HG03575 (cell line): ENCODE measurements at regions not wholly inside any gene's neighbourhood (a gene's known extent, or its start where the extent isn't known, plus 50 kb on each side); places are given as distances from the start of the nearest gene placed in this dataset.

Source experiments
- ATAC-seq: cut with Tn5 transposase; IDR thresholded peaks from one replicate; pipeline ENCODE4 v1.9.1; 2021; ENCODE audit not compliant: unreplicated experiment, insufficient number of reproducible peaks, low FRiP score; ENCODE audit errors: extremely low read depth

- no peak for ATAC-seq
These were observed 153.8 kb upstream of the SERP2 start for GRCh38 chr13:44219577-44220548.

DNA sequence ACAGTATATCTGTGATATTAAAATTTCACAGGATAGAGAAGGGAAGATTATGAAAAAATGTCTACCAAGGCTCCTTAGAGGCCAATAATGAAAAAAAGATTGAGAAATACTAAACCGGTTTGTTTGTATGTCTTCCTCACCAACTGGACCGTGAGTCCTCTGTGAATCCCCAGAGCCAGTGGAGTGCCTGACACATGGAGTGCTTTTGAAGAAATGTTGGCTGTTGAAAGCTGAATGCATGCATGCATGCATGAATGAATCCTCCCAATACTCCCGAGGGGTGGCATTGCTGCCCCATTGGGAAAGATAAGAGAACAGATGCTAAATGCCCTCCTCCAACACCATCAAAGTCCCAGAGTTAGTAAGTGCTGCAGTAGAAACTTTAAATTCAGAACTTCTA, 152.7 kb upstream of the SERP2 start:
- ATAC-seq = no peak

- no peak for ATAC-seq
These were observed 152.0 kb upstream of the SERP2 start for GRCh38 chr13:44221657-44222056.

- ATAC-seq = no peak
These were observed 149.7 kb upstream of the SERP2 start for GRCh38 chr13:44223770-44224444.

- no peak for ATAC-seq
These were observed 149.0 kb upstream of the SERP2 start for GRCh38 chr13:44224450-44225149.

GRCh38 chr13:44229371-44230030, 144.1 kb upstream of the SERP2 start:
- no peak for ATAC-seq

- ATAC-seq = no peak
These were observed 143.6 kb upstream of the SERP2 start for GRCh38 chr13:44230071-44230470.

DNA sequence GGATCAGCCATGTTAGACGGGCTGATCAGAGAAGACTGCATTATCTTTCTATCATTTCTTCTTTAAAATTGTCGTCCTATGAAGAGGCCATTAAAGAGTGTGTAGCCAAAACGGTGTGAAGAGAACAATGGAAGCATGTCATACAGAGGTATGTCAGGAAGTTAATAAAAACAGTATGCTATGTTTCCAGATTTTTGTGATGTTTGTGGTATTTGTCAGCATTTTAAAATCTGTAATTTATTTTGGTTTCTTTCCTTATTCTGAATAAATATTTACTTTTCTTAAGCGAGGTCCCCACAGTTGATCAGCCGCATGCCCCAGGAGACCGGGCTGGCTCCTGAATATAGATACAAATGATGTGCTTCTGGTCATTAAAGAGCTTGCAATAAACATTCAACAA, 142.9 kb upstream of the SERP2 start:
- no peak for ATAC-seq

DNA sequence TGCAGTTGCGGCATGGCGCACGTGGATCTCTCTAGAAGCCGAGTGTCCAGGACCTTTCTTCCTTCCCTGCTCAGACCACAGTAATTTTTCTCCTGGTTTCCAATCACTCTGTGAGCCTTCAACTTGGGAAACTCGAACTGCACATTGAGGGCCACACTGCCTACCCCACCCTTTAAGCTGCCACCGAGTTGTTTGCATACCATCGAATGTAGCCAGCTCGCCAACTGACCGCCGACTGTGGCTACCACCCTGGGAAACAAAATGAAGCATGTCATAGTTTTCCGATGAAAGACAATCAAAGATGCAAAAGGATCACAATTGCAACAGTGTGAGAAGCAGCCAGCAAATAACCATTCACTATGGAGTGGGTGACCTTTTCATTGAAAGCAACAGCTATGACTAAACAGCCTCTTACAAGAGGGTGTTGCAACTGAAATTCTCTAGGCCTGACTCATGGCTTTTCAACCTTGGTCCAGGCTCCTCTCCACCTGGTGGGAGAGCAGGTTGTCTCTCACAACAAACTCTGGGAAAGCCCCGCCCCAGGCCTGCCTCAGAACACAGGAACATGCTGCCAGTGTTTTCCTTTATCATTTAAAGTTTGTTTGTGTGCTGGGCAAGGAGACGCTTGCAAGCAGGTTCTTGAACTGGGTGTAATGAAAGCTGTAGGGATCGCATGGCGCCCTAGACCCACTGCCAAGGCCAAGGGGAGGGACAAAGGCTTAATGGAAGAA, 141.7 kb upstream of the SERP2 start:
- no peak for ATAC-seq

- no peak for ATAC-seq
These were observed 140.8 kb upstream of the SERP2 start for GRCh38 chr13:44232774-44233173.

GRCh38 chr13:44234566-44234965, 139.1 kb upstream of the SERP2 start:
- ATAC-seq = no peak

DNA sequence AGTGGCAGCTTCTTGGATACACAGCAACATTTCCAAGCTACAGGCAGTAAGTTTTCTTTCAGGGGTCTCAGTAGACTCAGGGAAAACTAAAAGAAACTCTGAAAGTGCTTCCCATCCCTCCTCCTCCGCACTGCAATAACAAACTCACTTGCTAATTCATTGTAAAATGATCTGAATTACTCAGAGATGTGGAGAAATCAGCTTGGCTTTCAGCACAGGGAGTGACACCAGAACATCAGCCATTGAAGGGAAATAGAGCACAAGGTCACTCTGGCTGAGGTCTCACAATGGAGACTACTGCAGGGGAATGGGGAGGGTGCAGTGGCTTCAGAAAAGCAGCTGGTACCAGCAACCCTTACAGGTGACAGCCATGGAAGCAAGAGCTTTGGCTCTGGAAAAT, 137.3 kb upstream of the SERP2 start:
- no peak for ATAC-seq

- no peak for ATAC-seq
These were observed 136.8 kb upstream of the SERP2 start for GRCh38 chr13:44236801-44237207.

- no peak for ATAC-seq
These were observed 136.3 kb upstream of the SERP2 start for GRCh38 chr13:44237276-44237767.

DNA sequence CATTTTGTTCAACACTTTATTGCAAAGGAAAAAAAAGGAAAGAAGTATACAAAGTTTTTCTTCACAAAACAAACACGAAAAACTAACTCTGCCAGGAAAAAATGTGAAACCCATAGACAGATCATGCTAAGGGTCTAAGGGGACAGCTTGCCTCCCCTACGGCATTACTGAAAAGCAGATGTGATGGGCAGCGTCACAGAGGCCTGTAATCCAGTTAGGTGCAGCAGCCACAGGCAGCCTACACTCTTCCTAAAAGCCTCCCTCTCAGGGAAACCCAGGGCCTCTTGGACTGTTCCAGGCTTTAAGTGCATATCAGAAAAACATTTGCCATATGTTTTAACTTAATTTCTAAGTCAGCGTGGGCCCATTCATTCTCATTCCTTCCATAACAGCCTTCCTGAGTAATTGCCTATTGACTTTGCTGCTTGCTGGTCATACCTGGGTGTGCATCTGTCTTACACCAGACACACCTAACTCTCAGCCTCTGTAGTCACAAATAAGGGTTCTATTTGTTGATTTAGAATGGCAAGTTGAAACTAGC, 135.7 kb upstream of the SERP2 start:
- no peak for ATAC-seq

DNA sequence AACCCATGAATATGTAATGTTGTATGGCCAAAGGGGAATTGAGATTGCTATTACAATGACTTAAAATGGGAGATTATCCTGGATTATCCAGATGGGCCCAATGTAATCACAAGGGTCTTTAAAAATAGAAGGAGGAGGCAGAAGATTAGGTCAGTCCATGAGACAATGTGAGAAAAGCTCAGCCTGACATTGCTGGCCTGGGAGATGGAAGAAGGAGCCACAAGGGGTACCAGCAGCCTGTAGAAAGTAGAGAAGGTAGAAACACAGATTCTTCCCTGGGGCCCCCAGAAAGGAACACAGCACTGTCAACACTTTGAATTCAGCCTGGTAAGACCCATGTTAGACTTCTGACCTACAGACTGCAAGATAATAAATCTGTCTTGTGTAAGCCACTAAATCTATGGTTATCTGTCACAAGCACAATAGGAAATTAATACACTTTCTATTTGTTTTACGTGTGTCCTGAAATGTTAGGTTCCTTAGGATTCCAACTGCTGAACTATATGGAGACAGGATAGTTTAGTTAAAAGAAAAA, 132.9 kb upstream of the SERP2 start:
- ATAC-seq = no peak

GRCh38 chr13:44241638-44242037, 132.0 kb upstream of the SERP2 start:
- ATAC-seq = no peak

DNA sequence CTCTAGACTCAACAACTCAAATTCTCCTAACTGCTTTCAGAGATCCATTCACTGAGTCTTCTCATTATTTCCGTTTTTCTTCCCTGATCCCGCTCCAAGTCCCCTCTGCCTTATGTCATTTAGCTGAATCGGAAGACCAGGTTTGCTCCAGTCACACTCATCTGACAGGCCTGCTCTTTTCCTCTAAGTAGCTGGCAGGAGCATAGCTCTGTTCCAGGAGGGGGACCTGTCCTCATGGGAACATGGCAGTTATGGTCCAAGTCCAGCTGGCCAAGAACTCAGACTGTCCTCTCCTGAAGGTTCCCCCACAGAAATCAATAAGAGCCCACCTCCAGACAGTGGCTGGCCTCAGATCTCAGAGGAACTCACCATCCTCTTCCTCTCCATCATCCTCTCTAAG, 130.9 kb upstream of the SERP2 start:
- no peak for ATAC-seq
